ACC112 (cell line): ENCODE measurements at regions not wholly inside any gene's neighbourhood (a gene's known extent, or its start where the extent isn't known, plus 50 kb on each side); places are given as distances from the start of the nearest gene placed in this dataset.
"Not testable (repeated sequence)": the region's sequence is repeated elsewhere in the genome, so short reads cannot be mapped to it uniquely, and the experiment has no call there.

Source experiments
- H2AFZ ChIP-seq: fragments of 200-600 bp; sonication (generic); one replicate; pipeline ENCODE4 v1.6.0; 2017; ENCODE audit warnings: antibody characterized with exemption, low read length; ENCODE audit not compliant: unreplicated experiment
- H3K27ac ChIP-seq: fragments of 200-600 bp; sonication (generic); 2 replicates; pipeline ENCODE4 v1.5.1; 2014; ENCODE audit warnings: low read depth, mild to moderate bottlenecking, antibody characterized with exemption, low read length, moderate library complexity
- H3K27me3 ChIP-seq: fragments of 200-600 bp; sonication (generic); 2 replicates; pipeline ENCODE4 v1.6.1; 2014; ENCODE audit warnings: mild to moderate bottlenecking, antibody characterized with exemption, low read length, moderate library complexity, mixed read lengths; ENCODE audit not compliant: insufficient read depth
- H3K36me3 ChIP-seq: fragments of 200-600 bp; sonication (generic); 2 replicates; pipeline ENCODE4 v1.6.1; 2016; ENCODE audit warnings: mild to moderate bottlenecking, antibody characterized with exemption, low read length, moderate library complexity, mixed read lengths; ENCODE audit not compliant: insufficient read depth
- H3K4me1 ChIP-seq: fragments of 200-600 bp; sonication (generic); one replicate; pipeline ENCODE4 v1.6.1; 2016; ENCODE audit warnings: low read length, mixed read lengths; ENCODE audit not compliant: insufficient read depth, unreplicated experiment, control insufficient read depth
- H3K4me3 ChIP-seq: fragments of 200-600 bp; sonication (generic); 2 replicates; pipeline ENCODE4 v1.5.1; 2014; ENCODE audit warnings: mild to moderate bottlenecking, low read depth, low read length
- H3K79me2 ChIP-seq: fragments of 200-600 bp; sonication (generic); one replicate; pipeline ENCODE4 v1.6.0; 2016; ENCODE audit warnings: low read length; ENCODE audit not compliant: control insufficient read depth, unreplicated experiment, insufficient read depth

DNA sequence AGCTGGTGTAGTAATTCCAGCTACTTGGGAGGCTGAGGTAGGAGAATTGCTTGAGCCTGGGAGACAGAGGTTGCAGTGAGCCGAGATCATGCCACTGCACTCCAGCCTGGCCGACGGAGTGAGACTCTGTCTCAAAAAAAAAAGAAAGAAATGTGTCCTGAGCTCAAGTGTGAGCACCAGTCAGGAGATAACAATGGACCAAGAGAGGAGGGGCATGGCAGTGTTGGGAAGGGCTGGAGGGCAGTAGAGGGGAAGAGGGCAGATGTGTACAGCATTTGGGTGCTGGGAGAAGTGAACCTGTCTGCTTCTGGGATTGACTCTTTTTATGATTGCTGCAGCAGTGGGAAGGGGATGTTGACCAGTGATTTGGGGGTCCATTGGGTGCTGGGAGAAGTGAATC, 105.3 kb upstream of the MPHOSPH6 start:
- H3K27me3 ChIP-seq: peaks cover 13% of the 10 kb centered on the region; the same call in 1 of the 2 replicates
- not testable (repeated sequence) for H3K27ac ChIP-seq, H2AFZ ChIP-seq, H3K36me3 ChIP-seq, H3K79me2 ChIP-seq, H3K4me1 ChIP-seq, H3K4me3 ChIP-seq

- H2AFZ ChIP-seq: no peak overlapping the region
- H3K4me1 ChIP-seq: no peaks in the 10 kb centered on the region
- H3K4me3 ChIP-seq: no peak overlapping the region
- peaks cover 13% of the 10 kb centered on the region; the same call in 1 of the 2 replicates for H3K27me3 ChIP-seq
- no peak overlapping the region for H3K27ac ChIP-seq
- H3K79me2 ChIP-seq: no peaks in the 10 kb centered on the region
- H3K36me3 ChIP-seq: no peaks in the 10 kb centered on the region
Measured at GRCh38 chr16:82271636-82272035, 101.6 kb upstream of the MPHOSPH6 start.

GRCh38 chr16:82267675-82268074, 97.7 kb upstream of the MPHOSPH6 start:
- not testable (repeated sequence) for H3K4me3 ChIP-seq, H2AFZ ChIP-seq, H3K4me1 ChIP-seq, H3K27ac ChIP-seq, H3K36me3 ChIP-seq, H3K79me2 ChIP-seq
- peaks cover 33% of the 10 kb centered on the region for H3K27me3 ChIP-seq

- H3K27ac ChIP-seq: no peak overlapping the region
- peaks cover 32% of the 10 kb centered on the region for H3K27me3 ChIP-seq
- H2AFZ ChIP-seq: no peak overlapping the region
- no peaks in the 10 kb centered on the region for H3K36me3 ChIP-seq
- H3K79me2 ChIP-seq: no peaks in the 10 kb centered on the region
- no peaks in the 10 kb centered on the region for H3K4me1 ChIP-seq
- no peak overlapping the region for H3K4me3 ChIP-seq
Measured at GRCh38 chr16:82265809-82266208, 95.8 kb upstream of the MPHOSPH6 start.

DNA sequence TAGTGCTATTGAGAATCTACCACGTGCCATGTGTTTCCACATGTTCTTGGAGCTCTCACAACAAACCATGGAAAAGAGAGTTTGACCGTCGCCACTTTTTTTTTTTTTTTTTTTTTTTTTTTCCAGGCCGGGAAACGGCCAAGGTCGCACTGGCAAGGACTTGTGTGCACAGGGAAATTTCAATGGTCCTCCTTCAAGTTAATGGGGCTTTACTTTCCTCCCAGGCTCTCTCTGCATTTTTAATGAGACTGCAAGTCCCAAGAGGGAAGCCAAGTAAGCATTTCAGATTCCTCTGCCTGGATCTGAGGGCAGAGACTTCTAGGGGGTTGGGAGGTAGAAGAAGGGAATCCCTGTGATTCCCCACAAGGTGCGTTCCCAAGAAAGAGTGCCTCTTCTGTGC, 94.7 kb upstream of the MPHOSPH6 start:
- Histone ChIP-seq H3K27me3 (peaks cover 38% of the 10 kb centered on the region), H3K36me3 (no peaks in the 10 kb centered on the region), H3K4me1 (no peaks in the 10 kb centered on the region), H3K4me3 (no peak overlapping the region), H3K27ac (no peak overlapping the region), H3K79me2 (no peaks in the 10 kb centered on the region), H2AFZ (no peak overlapping the region)

GRCh38 chr16:82263521-82264143, 93.6 kb upstream of the MPHOSPH6 start:
- H2AFZ ChIP-seq: no peak overlapping the region
- H3K27ac ChIP-seq: no peak overlapping the region
- peaks cover 45% of the 10 kb centered on the region for H3K27me3 ChIP-seq
- H3K36me3 ChIP-seq: no peaks in the 10 kb centered on the region
- no peaks in the 10 kb centered on the region for H3K79me2 ChIP-seq
- H3K4me1 ChIP-seq: no peaks in the 10 kb centered on the region
- H3K4me3 ChIP-seq: no peak overlapping the region

DNA sequence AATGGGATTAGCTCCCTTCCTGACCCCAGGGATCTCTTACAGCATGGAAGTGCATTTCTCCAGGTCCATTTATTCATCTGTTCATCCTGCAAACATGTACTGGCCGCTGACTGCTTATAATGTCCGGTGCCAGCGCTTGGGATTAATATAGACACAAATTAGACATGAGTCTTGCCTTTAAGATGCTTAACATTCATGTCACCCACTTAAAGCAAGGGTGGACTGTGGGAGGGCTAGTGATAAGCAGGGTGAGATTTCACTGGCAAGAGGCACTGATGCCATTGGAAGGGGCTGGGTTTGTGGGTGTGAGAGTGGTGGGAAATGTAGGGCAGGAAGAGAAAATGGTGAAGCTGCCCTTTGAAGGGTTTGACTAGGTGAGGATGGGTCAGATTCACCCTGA, 92.2 kb upstream of the MPHOSPH6 start:
- H2AFZ ChIP-seq: no peak overlapping the region

GRCh38 chr16:82260212-82260795, 90.3 kb upstream of the MPHOSPH6 start:
- no peaks in the 10 kb centered on the region for H3K79me2 ChIP-seq
- H3K4me1 ChIP-seq: no peaks in the 10 kb centered on the region
- no peak overlapping the region for H2AFZ ChIP-seq
- peaks cover 63% of the 10 kb centered on the region for H3K27me3 ChIP-seq
- H3K27ac ChIP-seq: no peak overlapping the region
- H3K4me3 ChIP-seq: no peak overlapping the region
- H3K36me3 ChIP-seq: no peaks in the 10 kb centered on the region

More for the DNA sequence above, 92.2 kb upstream of the MPHOSPH6 start:
- H3K27ac ChIP-seq: no peak overlapping the region
- H3K79me2 ChIP-seq: no peaks in the 10 kb centered on the region
- H3K27me3 ChIP-seq: peaks cover 51% of the 10 kb centered on the region
- H3K36me3 ChIP-seq: no peaks in the 10 kb centered on the region
- no peaks in the 10 kb centered on the region for H3K4me1 ChIP-seq
- H3K4me3 ChIP-seq: no peak overlapping the region

DNA sequence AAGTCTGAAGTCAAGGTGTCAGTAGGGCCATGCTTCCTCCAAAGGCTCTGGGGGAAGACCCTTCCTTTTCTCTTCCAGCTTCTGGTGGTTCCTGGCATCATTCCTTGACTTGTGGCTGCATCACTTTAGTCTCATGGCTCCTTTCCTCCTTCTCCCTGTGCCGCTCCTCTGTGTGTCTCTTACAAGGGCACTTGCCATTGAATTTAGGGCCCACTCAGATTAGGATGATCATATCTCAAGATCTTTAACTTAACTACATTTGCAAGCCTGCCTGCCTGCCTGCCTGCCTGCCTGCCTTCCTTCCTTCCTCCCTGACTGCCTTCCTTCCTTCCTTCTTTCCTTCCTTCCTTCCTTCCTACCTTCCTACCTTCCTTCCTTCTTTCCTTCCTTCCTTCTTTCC, 89.7 kb upstream of the MPHOSPH6 start:
- Histone ChIP-seq H3K36me3 (no peaks in the 10 kb centered on the region), H3K27me3 (peaks cover 62% of the 10 kb centered on the region)

GRCh38 chr16:82257990-82258389, 88.0 kb upstream of the MPHOSPH6 start:
- no peaks in the 10 kb centered on the region for H3K4me1 ChIP-seq

More for the DNA sequence above, 89.7 kb upstream of the MPHOSPH6 start:
- H3K79me2 ChIP-seq: no peaks in the 10 kb centered on the region
- H3K27ac ChIP-seq: no peak overlapping the region
- H3K4me1 ChIP-seq: no peaks in the 10 kb centered on the region
- no peak overlapping the region for H3K4me3 ChIP-seq
- H2AFZ ChIP-seq: no peak overlapping the region

GRCh38 chr16:82252582-82252981, 82.6 kb upstream of the MPHOSPH6 start:
- peaks cover 45% of the 10 kb centered on the region for H3K27me3 ChIP-seq
- H3K36me3 ChIP-seq: no peaks in the 10 kb centered on the region
- no peak overlapping the region for H3K4me3 ChIP-seq
- H3K4me1 ChIP-seq: no peaks in the 10 kb centered on the region
- no peaks in the 10 kb centered on the region for H3K79me2 ChIP-seq
- no peak overlapping the region for H2AFZ ChIP-seq
- H3K27ac ChIP-seq: no peak overlapping the region

More at GRCh38 chr16:82257990-82258389, 88.0 kb upstream of the MPHOSPH6 start:
- peaks cover 64% of the 10 kb centered on the region for H3K27me3 ChIP-seq
- no peaks in the 10 kb centered on the region for H3K79me2 ChIP-seq
- H3K36me3 ChIP-seq: no peaks in the 10 kb centered on the region
- H3K27ac ChIP-seq: no peak overlapping the region
- no peak overlapping the region for H3K4me3 ChIP-seq
- H2AFZ ChIP-seq: no peak overlapping the region
